ENCODE measurements at regions not wholly inside any gene's neighbourhood (a gene's known extent, or its start where the extent isn't known, plus 50 kb on each side); places are given as distances from the start of the nearest gene placed in this dataset.

DNA sequence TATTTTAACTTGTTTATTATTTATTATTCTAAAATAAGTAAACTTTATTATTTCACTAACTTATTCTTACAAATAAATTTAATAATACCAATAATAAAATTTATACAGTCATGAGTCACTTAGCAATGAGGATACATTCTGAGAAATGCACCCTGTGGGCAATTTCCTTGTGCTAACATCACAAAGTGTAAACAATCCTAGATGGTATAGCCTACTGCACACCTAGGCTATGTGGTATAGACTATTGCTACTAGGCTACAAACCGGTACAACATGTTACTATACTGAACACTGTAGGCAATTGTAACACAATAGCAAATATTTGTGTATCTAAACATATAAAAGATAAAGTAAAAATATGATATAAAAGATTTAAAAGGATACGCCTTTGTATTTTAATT lies 479.5 kb downstream of the EPHA5 start (continued):
- TF ChIP-seq JUND (IDR thresholded peaks at IDR 0.05; ENCODE audit: low read length) (no peak), SP2 (IDR thresholded peaks at IDR 0.05; ENCODE audit: low read length) (no peak), JUN (IDR thresholded peaks at IDR 0.05; ENCODE audit: low read depth, low read length) (no peak), GTF2F1 (IDR thresholded peaks at IDR 0.05; ENCODE audit: borderline replicate concordance, low read depth, low read length) (no peak)
